ENCODE measurements at regions not wholly inside any gene's neighbourhood (a gene's known extent, or its start where the extent isn't known, plus 50 kb on each side); places are given as distances from the start of the nearest gene placed in this dataset.

GRCh38 chr17:34164837-34165236, 90.2 kb upstream of the CCL2 start:
- DNase-seq (ENCODE audit: low spot score), result no peak
- FAIRE-seq, result no peak

DNA sequence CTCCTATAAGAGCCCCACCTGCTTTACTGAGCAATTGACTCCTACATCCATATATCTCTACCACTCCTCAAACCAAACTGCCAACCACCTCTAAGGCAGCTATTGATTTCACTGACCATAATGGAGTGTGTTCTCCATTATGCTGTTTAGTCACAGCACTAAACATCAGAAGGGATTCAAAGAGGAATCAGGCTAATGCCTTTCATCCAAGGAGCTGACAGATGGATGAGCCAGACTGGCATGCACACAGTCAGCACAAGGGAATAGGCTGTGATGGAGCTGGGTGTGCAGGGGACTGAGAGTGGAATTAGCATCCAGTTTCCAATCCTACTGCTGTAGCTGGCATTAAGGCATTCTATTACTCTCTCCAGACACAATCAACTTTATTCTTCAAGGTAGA, 88.7 kb upstream of the CCL2 start:
- FAIRE-seq, result peak; percentile 20

GRCh38 chr17:34167354-34167753, 87.7 kb upstream of the CCL2 start:
- DNase-seq (ENCODE audit: low spot score) (no peak), FAIRE-seq (no peak)

More for the DNA sequence above, 88.7 kb upstream of the CCL2 start:
- no peak for DNase-seq (ENCODE audit: low spot score)

GRCh38 chr17:34168989-34169388, 86.1 kb upstream of the CCL2 start:
- FAIRE-seq (no peak), DNase-seq (ENCODE audit: low spot score) (no peak)

GRCh38 chr17:34169496-34169895, 85.6 kb upstream of the CCL2 start:
- DNase-seq (ENCODE audit: low spot score) (no peak), FAIRE-seq (no peak)

- DNase-seq (ENCODE audit: low spot score) (peak; percentile 70), FAIRE-seq (no peak)
These were observed 83.8 kb upstream of the CCL2 start for GRCh38 chr17:34171245-34171818.

GRCh38 chr17:34172390-34172918, 82.6 kb upstream of the CCL2 start:
- no peak for FAIRE-seq

DNA sequence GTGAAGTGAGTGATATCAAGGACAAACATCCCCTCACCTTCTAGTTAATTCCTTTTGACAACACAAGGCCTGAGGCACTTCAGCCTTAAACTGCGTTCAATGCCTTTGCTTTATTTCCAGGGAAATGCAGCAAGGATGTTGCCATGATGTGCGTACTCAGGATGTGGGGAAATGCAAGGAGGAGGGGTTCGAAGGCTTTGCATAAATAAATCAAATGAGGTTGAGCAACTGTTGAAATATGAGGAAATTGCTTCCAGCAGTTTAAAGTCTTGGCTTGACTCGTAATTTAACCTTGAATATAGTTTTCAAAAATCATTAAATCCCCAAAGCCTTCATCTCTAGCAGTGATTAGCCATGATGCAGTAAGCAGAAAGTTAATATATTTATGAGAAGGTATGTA, 81.8 kb upstream of the CCL2 start:
- DNase-seq (ENCODE audit: low spot score), result no peak

More at GRCh38 chr17:34172390-34172918, 82.6 kb upstream of the CCL2 start:
- DNase-seq (ENCODE audit: low spot score), result no peak

GRCh38 chr17:34174496-34174895, 80.6 kb upstream of the CCL2 start:
- DNase-seq (ENCODE audit: low spot score) (no peak), FAIRE-seq (no peak)

More for the DNA sequence above, 81.8 kb upstream of the CCL2 start:
- FAIRE-seq, result peak; percentile 5

DNA sequence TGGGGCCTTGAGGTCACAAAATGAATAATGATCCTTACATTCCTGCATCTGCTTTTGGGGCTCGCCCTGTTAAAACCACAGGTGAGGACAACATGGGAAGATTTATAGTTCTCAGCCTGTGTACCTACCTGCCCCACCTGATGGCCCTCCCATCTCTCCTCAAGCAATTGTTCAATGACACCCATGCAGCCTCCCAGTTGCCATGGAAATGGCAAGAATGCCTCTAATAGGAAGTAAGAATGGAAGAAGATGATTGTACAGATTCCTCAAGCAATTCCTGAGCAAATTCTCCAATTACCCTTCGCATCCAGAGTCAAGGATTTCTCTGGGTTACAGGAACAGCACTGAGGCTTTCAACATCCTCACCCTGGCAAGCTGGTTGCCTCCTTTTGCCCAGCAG, 78.6 kb upstream of the CCL2 start:
- DNase-seq (ENCODE audit: low spot score) (no peak), FAIRE-seq (no peak)

GRCh38 chr17:34177642-34178041, 77.4 kb upstream of the CCL2 start:
- DNase-seq (ENCODE audit: low spot score), result no peak
- no peak for FAIRE-seq

- peak; percentile 30 for DNase-seq (ENCODE audit: low spot score)
These were observed 77.0 kb upstream of the CCL2 start for GRCh38 chr17:34178092-34178491.

GRCh38 chr17:34182036-34182803, 72.9 kb upstream of the CCL2 start:
- no peak for FAIRE-seq
- no peak for DNase-seq (ENCODE audit: low spot score)

More at GRCh38 chr17:34178092-34178491, 77.0 kb upstream of the CCL2 start:
- no peak for FAIRE-seq

GRCh38 chr17:34195987-34196386, 59.1 kb upstream of the CCL2 start:
- no peak for DNase-seq (ENCODE audit: low spot score)
- FAIRE-seq, result no peak

DNA sequence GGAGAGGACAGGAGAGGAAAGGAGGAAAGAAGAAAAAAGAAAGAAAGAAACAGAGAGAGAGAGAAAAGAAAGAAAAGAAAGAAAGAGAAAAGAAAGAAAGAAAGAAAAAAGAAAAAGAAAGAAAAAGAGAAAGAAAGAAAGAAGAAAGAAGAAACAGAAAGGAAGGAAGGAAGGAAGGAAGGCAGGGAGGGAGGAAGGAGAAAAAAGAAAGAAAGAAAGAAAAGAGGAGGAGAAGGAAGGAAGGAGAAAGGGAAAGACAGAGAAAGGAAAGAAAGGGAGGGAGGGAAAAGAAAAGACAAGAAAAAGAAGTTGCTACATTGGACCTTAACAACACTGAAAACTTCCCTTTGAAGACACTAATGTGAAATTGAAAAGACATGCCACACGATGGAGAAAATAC, 56.6 kb upstream of the CCL2 start:
- no peak for FAIRE-seq

DNA sequence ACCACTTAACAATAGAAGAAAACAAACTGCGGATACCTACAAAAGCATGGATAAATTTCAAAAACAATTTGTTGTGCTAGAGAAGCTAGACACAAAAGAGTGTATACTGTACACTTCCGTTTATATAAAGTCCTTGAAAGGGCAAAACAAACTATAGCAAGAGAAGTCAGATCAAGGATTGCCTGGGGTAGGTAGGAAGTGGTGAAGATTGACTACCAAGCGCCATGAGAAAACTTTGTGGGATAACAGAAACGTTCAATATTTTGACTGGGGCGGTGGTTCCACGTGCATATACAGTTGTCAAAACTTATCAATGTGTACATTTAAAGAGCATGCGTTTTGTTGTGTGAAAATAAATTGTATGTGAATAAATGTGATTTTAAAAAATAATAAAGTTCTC, 55.6 kb upstream of the CCL2 start:
- DNase-seq (ENCODE audit: low spot score), result no peak
- FAIRE-seq, result no peak

More for the DNA sequence above, 56.6 kb upstream of the CCL2 start:
- DNase-seq (ENCODE audit: low spot score), result no peak

DNA sequence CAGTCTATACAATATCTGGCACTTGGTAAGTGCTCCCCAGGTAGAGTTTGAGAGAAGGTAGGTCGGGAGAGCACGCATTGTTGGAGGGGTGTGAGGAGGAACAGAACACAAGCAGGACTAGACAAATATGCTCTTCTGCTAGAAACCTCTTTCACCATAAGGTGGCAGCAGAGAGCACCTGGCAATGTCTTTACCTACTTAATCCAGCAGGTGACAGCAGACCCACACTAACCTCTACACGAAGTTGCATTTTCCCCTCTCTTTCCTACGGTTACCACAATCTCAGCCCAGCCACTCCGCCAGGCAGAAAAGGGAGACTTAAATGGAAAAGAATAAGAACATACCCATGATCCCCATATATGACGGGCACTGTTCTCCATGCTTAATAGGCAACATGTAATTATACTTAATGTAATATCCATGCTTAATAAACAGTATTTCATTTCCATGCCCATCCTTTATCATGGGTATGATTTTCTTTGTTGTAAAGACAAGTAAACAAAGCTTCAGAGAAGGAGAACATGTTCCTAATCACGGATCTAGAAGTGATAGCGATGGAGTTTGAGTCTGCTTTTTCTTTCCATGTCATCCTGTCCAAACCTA, 55.1 kb upstream of the CCL2 start:
- FAIRE-seq (peak; percentile 52), DNase-seq (ENCODE audit: low spot score) (peak; percentile 76)

DNA sequence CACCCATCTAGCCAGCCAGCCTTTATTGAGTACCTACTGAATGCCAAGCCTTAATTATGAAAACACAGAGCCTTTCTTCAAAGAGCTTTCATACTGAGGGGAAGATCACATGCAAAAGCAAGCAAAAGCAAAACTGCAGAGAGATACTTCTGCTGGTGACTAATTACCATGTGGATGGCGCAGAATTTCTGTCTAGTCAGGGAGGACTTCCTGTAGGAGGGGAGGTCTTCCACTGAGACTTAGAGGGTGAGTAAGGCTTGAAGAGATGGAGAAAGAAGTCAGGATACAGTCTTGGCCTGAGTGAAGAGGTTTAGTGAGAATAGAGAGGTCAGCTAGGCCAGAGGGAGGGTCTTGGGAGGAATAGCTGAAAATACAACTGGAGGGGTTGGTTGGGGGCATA, 53.9 kb upstream of the CCL2 start:
- DNase-seq (ENCODE audit: low spot score) (no peak), FAIRE-seq (no peak)

DNA sequence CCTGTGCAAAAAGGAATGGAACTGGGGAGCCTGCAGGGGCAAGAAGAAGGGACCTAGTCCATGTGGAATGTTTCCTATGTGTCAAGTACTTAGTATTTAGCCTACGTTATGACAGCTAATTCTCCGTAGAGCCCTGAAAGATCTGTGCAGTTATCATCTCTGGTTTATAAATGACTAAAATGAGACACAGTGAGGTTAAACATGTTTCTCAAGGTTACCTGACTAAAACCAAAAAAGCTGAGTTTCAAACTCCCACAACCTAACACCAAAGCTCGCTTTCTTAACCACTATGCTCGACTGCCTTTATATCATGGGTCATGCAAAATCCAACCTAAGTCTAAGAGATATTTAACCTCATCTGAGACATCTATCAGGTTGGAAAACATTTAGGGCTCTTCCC, 53.3 kb upstream of the CCL2 start:
- FAIRE-seq (no peak), DNase-seq (ENCODE audit: low spot score) (no peak)

DNA sequence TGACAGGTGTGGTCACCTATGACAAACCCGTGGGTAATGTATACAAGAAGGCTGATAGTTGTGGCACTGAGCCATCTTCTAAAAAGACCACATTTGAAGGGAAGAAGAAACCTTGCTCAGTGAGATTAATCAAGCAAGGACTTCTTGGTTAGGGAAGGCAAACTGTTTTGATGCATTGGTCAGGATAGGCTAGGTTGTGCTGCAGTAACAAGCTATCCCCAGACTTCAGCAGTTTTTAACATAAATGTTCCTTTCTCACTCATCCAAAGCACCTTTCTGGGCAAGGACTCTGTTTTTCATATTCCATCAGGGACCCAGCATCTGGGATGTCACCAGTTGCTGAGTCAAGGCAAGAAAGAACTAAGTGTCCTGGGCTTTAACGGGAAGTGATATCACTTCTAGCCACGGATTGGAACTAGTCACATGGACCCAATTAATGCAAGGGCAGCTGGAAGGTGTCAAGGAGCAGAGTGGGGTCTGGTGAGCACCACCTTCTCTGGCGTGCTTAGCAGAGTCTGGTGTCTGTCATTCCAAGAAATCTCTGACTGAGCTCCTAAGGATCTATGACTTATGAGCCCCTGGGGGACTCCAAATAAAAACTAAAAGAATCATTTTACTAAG, 52.0 kb upstream of the CCL2 start:
- DNase-seq (ENCODE audit: low spot score) (no peak), FAIRE-seq (no peak)

GRCh38 chr17:34204402-34204801, 50.7 kb upstream of the CCL2 start:
- FAIRE-seq, result no peak
- no peak for DNase-seq (ENCODE audit: low spot score)

Data from urothelium cell line (cell line).